Activated T-helper 17 cell treated with anti-CD3 and anti-CD28 coated beads, Interleukin-2, amount 50 U/mL, for 72 hours (primary cell): ENCODE measurements at regions not wholly inside any gene's neighbourhood (a gene's known extent, or its start where the extent isn't known, plus 50 kb on each side); places are given as distances from the start of the nearest gene placed in this dataset.

ENCODE experiments used
- ATAC-seq: fragments of 150-1000 bp; cut with Tn5 transposase; replicated peaks from 2 replicates; pipeline ENCODE4 v1.10.0; 2021; ENCODE audit warnings: mild to moderate bottlenecking, moderate library complexity
- H3K27ac Mint-ChIP-seq: one replicate; pipeline ENCODE4 v1.8.0; 2022; ENCODE audit warnings: mixed read lengths
- H3K27me3 Mint-ChIP-seq: one replicate; pipeline ENCODE4 v1.8.0; 2022; ENCODE audit warnings: mixed read lengths
- H3K36me3 Mint-ChIP-seq: one replicate; pipeline ENCODE4 v1.8.0; 2022; ENCODE audit warnings: low read depth, mild to moderate bottlenecking, mixed read lengths
- H3K4me1 Mint-ChIP-seq: one replicate; pipeline ENCODE4 v1.8.0; 2022; ENCODE audit warnings: mixed read lengths
- H3K4me3 Mint-ChIP-seq: one replicate; pipeline ENCODE4 v1.8.0; 2022; ENCODE audit warnings: mild to moderate bottlenecking, mixed read lengths
- H3K9me3 Mint-ChIP-seq: one replicate; pipeline ENCODE4 v1.8.0; 2022; ENCODE audit warnings: mixed read lengths

GRCh38 chr2:58557176-58557575 lies 316.1 kb upstream of the FANCL start:
- ATAC-seq = no peak
- Mint-ChIP-seq H3K36me3 (no peaks in the 10 kb centered on the region), H3K9me3 (no peaks in the 10 kb centered on the region), H3K4me3 (no peak overlapping the region), H3K4me1 (no peaks in the 10 kb centered on the region), H3K27ac (no peak overlapping the region), H3K27me3 (peaks cover 9% of the 10 kb centered on the region)

GRCh38 chr2:58553937-58554336 lies 312.8 kb upstream of the FANCL start:
- no peaks in the 10 kb centered on the region for H3K4me1 Mint-ChIP-seq
- no peak overlapping the region for H3K27ac Mint-ChIP-seq
- H3K27me3 Mint-ChIP-seq = peaks cover 9% of the 10 kb centered on the region
- H3K36me3 Mint-ChIP-seq = no peaks in the 10 kb centered on the region
- no peak for ATAC-seq
- no peaks in the 10 kb centered on the region for H3K9me3 Mint-ChIP-seq
- no peak overlapping the region for H3K4me3 Mint-ChIP-seq

GRCh38 chr2:58553522-58553921 lies 312.4 kb upstream of the FANCL start:
- Mint-ChIP-seq H3K9me3 (no peaks in the 10 kb centered on the region), H3K36me3 (no peaks in the 10 kb centered on the region), H3K27me3 (peaks cover 9% of the 10 kb centered on the region), H3K27ac (no peak overlapping the region), H3K4me1 (no peaks in the 10 kb centered on the region), H3K4me3 (no peak overlapping the region)
- no peak for ATAC-seq

- Mint-ChIP-seq H3K36me3 (no peaks in the 10 kb centered on the region), H3K27me3 (peaks cover 4% of the 10 kb centered on the region), H3K9me3 (no peaks in the 10 kb centered on the region), H3K4me1 (no peaks in the 10 kb centered on the region), H3K27ac (no peak overlapping the region), H3K4me3 (no peak overlapping the region)
- ATAC-seq = no peak
Observed at GRCh38 chr2:58545300-58546280, 304.5 kb upstream of the FANCL start.

GRCh38 chr2:58543442-58543841 lies 302.3 kb upstream of the FANCL start:
- Mint-ChIP-seq H3K27me3 (peaks cover 5% of the 10 kb centered on the region), H3K36me3 (no peaks in the 10 kb centered on the region), H3K4me1 (no peaks in the 10 kb centered on the region), H3K27ac (no peak overlapping the region), H3K4me3 (no peak overlapping the region), H3K9me3 (no peaks in the 10 kb centered on the region)
- no peak for ATAC-seq

- Mint-ChIP-seq H3K36me3 (no peaks in the 10 kb centered on the region), H3K4me1 (no peaks in the 10 kb centered on the region), H3K9me3 (no peaks in the 10 kb centered on the region), H3K27me3 (peaks cover 5% of the 10 kb centered on the region), H3K27ac (no peak overlapping the region), H3K4me3 (no peak overlapping the region)
- ATAC-seq = no peak
Observed at GRCh38 chr2:58541511-58541910, 300.4 kb upstream of the FANCL start.

GRCh38 chr2:58540681-58541080 lies 299.6 kb upstream of the FANCL start:
- no peaks in the 10 kb centered on the region for H3K4me1 Mint-ChIP-seq
- no peak for ATAC-seq
- peaks cover 5% of the 10 kb centered on the region for H3K27me3 Mint-ChIP-seq
- no peak overlapping the region for H3K4me3 Mint-ChIP-seq
- H3K9me3 Mint-ChIP-seq = no peaks in the 10 kb centered on the region
- H3K36me3 Mint-ChIP-seq = no peaks in the 10 kb centered on the region
- H3K27ac Mint-ChIP-seq = no peak overlapping the region

GRCh38 chr2:58539973-58540372 lies 298.8 kb upstream of the FANCL start:
- no peak for ATAC-seq
- no peak overlapping the region for H3K27ac Mint-ChIP-seq
- peaks cover 5% of the 10 kb centered on the region for H3K27me3 Mint-ChIP-seq
- H3K36me3 Mint-ChIP-seq = no peaks in the 10 kb centered on the region
- H3K9me3 Mint-ChIP-seq = no peaks in the 10 kb centered on the region
- H3K4me3 Mint-ChIP-seq = no peak overlapping the region
- no peaks in the 10 kb centered on the region for H3K4me1 Mint-ChIP-seq

- Mint-ChIP-seq H3K4me3 (no peak overlapping the region), H3K36me3 (no peaks in the 10 kb centered on the region), H3K27ac (no peak overlapping the region), H3K4me1 (no peaks in the 10 kb centered on the region), H3K9me3 (no peaks in the 10 kb centered on the region), H3K27me3 (peaks cover 9% of the 10 kb centered on the region)
- ATAC-seq = no peak
Observed at GRCh38 chr2:58535990-58536389, 294.9 kb upstream of the FANCL start.

- Mint-ChIP-seq H3K36me3 (no peaks in the 10 kb centered on the region), H3K27me3 (peaks cover 4% of the 10 kb centered on the region), H3K4me3 (no peak overlapping the region), H3K27ac (no peak overlapping the region), H3K4me1 (no peaks in the 10 kb centered on the region), H3K9me3 (no peaks in the 10 kb centered on the region)
- no peak for ATAC-seq
Observed at GRCh38 chr2:58535182-58535581, 294.1 kb upstream of the FANCL start.

GRCh38 chr2:58533376-58533775 lies 292.3 kb upstream of the FANCL start:
- no peak for ATAC-seq
- Mint-ChIP-seq H3K27ac (no peak overlapping the region), H3K36me3 (no peaks in the 10 kb centered on the region), H3K9me3 (no peaks in the 10 kb centered on the region), H3K4me3 (no peak overlapping the region), H3K4me1 (no peaks in the 10 kb centered on the region), H3K27me3 (peaks cover 4% of the 10 kb centered on the region)

GRCh38 chr2:58532641-58533040 lies 291.5 kb upstream of the FANCL start:
- Mint-ChIP-seq H3K9me3 (no peaks in the 10 kb centered on the region), H3K27ac (no peak overlapping the region), H3K4me1 (no peaks in the 10 kb centered on the region), H3K27me3 (peaks cover 4% of the 10 kb centered on the region), H3K4me3 (no peak overlapping the region), H3K36me3 (no peaks in the 10 kb centered on the region)
- ATAC-seq = no peak

GRCh38 chr2:58527647-58528046 lies 286.5 kb upstream of the FANCL start:
- peaks cover 8% of the 10 kb centered on the region for H3K27me3 Mint-ChIP-seq
- no peak overlapping the region for H3K27ac Mint-ChIP-seq
- no peak overlapping the region for H3K4me3 Mint-ChIP-seq
- no peaks in the 10 kb centered on the region for H3K4me1 Mint-ChIP-seq
- no peaks in the 10 kb centered on the region for H3K9me3 Mint-ChIP-seq
- ATAC-seq = no peak
- H3K36me3 Mint-ChIP-seq = no peaks in the 10 kb centered on the region

GRCh38 chr2:58521803-58522554 lies 280.9 kb upstream of the FANCL start:
- Mint-ChIP-seq H3K4me3 (no peak overlapping the region), H3K9me3 (no peaks in the 10 kb centered on the region), H3K27me3 (peaks cover 8% of the 10 kb centered on the region), H3K4me1 (no peaks in the 10 kb centered on the region), H3K27ac (no peak overlapping the region), H3K36me3 (no peaks in the 10 kb centered on the region)
- no peak for ATAC-seq

- no peak for ATAC-seq
- H3K36me3 Mint-ChIP-seq = no peaks in the 10 kb centered on the region
- no peaks in the 10 kb centered on the region for H3K4me1 Mint-ChIP-seq
- no peak overlapping the region for H3K27ac Mint-ChIP-seq
- no peaks in the 10 kb centered on the region for H3K9me3 Mint-ChIP-seq
- H3K4me3 Mint-ChIP-seq = no peak overlapping the region
- H3K27me3 Mint-ChIP-seq = peaks cover 5% of the 10 kb centered on the region
Observed at GRCh38 chr2:58520903-58521302, 279.8 kb upstream of the FANCL start.
